DOHH2 (cell line): ENCODE measurements at regions not wholly inside any gene's neighbourhood (a gene's known extent, or its start where the extent isn't known, plus 50 kb on each side); places are given as distances from the start of the nearest gene placed in this dataset.

ENCODE experiments used
- EZH2phosphoT487 ChIP-seq: fragments of 200-600 bp; sonication (generic); IDR thresholded peaks from 2 replicates; pipeline ENCODE4 v1.6.1; 2017; ENCODE audit warnings: borderline replicate concordance, mild to moderate bottlenecking, antibody characterized with exemption, low read length, moderate library complexity, mixed read lengths
- TF ChIP-seq, protein P1 (sequence below): fragments of 200-600 bp; sonication (generic); IDR thresholded peaks from one replicate; pipeline ENCODE4 v1.5.1; 2014; ENCODE audit warnings: antibody characterized with exemption, mild to moderate bottlenecking, low read depth, low read length; ENCODE audit not compliant: poor library complexity, severe bottlenecking

GRCh38 chr7:113824117-113824823, 94.5 kb downstream of the PPP1R3A start:
- TF ChIP-seq, protein P1, sequence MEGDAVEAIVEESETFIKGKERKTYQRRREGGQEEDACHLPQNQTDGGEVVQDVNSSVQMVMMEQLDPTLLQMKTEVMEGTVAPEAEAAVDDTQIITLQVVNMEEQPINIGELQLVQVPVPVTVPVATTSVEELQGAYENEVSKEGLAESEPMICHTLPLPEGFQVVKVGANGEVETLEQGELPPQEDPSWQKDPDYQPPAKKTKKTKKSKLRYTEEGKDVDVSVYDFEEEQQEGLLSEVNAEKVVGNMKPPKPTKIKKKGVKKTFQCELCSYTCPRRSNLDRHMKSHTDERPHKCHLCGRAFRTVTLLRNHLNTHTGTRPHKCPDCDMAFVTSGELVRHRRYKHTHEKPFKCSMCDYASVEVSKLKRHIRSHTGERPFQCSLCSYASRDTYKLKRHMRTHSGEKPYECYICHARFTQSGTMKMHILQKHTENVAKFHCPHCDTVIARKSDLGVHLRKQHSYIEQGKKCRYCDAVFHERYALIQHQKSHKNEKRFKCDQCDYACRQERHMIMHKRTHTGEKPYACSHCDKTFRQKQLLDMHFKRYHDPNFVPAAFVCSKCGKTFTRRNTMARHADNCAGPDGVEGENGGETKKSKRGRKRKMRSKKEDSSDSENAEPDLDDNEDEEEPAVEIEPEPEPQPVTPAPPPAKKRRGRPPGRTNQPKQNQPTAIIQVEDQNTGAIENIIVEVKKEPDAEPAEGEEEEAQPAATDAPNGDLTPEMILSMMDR, result no peak
- TF ChIP-seq EZH2phosphoT487, result no peak
